Tibial nerve (tissue), 4 donors: ENCODE measurements at regions not wholly inside any gene's neighbourhood (a gene's known extent, or its start where the extent isn't known, plus 50 kb on each side); places are given as distances from the start of the nearest gene placed in this dataset.

ENCODE experiments used
- DNase-seq, 2 donors: peaks; one replicate each; pipeline ENCODE4 v3.0.0-alpha.2; 2019; ENCODE audit warnings: low spot score in 2 of 2
- H3K27ac ChIP-seq, 4 donors: fragments of 200-600 bp; sonication (generic) in 3 of 4; one replicate each; pipeline ENCODE4 v1.5.1; 2017 to 2019; ENCODE audit warnings: mild to moderate bottlenecking in 1 of 4
- H3K27me3 ChIP-seq, 2 donors: fragments of 200-600 bp; sonication (generic) in 1 of 2; one replicate each; pipeline versions ENCODE4 v1.5.1 to v1.6.0; 2017 to 2019
- H3K36me3 ChIP-seq, 3 donors: fragments of 200-600 bp; sonication (generic); one replicate each; pipeline ENCODE4 v1.5.1; 2018 to 2019
- H3K4me1 ChIP-seq, 4 donors: fragments of 200-600 bp; sonication (generic) in 3 of 4; one replicate each; pipeline ENCODE4 v1.5.1; 2017 to 2019
- H3K4me3 ChIP-seq, 4 donors: fragments of 200-600 bp; sonication (generic) in 3 of 4; one replicate each; pipeline ENCODE4 v1.5.1; 2017 to 2019; ENCODE audit warnings: mild to moderate bottlenecking in 1 of 4, moderate library complexity in 1 of 4
- H3K9me3 ChIP-seq, 4 donors: fragments of 200-600 bp; sonication (generic) in 3 of 4; one replicate each; pipeline ENCODE4 v1.5.1; 2017 to 2019
- EP300 ChIP-seq, 2 donors: sonication (generic); formaldehyde crosslinking; IDR thresholded peaks; one replicate each; pipeline ENCODE4 v1.6.1; 2017; ENCODE audit warnings: antibody characterized with exemption in 2 of 2, mild to moderate bottlenecking in 1 of 2
- POLR2A ChIP-seq, 2 donors: fragments of 450-650 bp; IDR thresholded peaks; one replicate each; pipeline ENCODE4 v1.6.1; 2017; ENCODE audit warnings: antibody characterized with exemption in 2 of 2, mild to moderate bottlenecking in 2 of 2, moderate library complexity in 2 of 2
- WGBS, 2 donors: methylation state at CpG; one replicate each; pipeline ENCODE4 v1.1.5; 2018; 5-methylcytosine and 5-hydroxymethylcytosine counted together
- TF ChIP-seq, protein P1 (sequence below), 5 experiments: fragments of 200-600 bp in 3 of 5; fragments of 450-650 bp in 2 of 5; sonication (generic) in 3 of 5; IDR thresholded peaks; one replicate each; pipeline ENCODE4 v1.5.1; 2016 to 2019; ENCODE audit warnings: antibody characterized with exemption in 5 of 5, mild to moderate bottlenecking in 3 of 5, moderate library complexity in 2 of 5

- no peaks in the 10 kb centered on the region for H3K4me1 ChIP-seq
- DNase-seq = no peak
- 84 to 88% methylated on average over 4 of the region's 4 CpGs for WGBS, 2 donors
- no peaks in the 10 kb centered on the region for H3K9me3 ChIP-seq
- H3K36me3 ChIP-seq = no peaks in the 10 kb centered on the region
- H3K27ac ChIP-seq = no peak overlapping the region
- no peak overlapping the region for H3K4me3 ChIP-seq
- H3K27me3 ChIP-seq = no peaks in the 10 kb centered on the region
- TF ChIP-seq, protein P1, sequence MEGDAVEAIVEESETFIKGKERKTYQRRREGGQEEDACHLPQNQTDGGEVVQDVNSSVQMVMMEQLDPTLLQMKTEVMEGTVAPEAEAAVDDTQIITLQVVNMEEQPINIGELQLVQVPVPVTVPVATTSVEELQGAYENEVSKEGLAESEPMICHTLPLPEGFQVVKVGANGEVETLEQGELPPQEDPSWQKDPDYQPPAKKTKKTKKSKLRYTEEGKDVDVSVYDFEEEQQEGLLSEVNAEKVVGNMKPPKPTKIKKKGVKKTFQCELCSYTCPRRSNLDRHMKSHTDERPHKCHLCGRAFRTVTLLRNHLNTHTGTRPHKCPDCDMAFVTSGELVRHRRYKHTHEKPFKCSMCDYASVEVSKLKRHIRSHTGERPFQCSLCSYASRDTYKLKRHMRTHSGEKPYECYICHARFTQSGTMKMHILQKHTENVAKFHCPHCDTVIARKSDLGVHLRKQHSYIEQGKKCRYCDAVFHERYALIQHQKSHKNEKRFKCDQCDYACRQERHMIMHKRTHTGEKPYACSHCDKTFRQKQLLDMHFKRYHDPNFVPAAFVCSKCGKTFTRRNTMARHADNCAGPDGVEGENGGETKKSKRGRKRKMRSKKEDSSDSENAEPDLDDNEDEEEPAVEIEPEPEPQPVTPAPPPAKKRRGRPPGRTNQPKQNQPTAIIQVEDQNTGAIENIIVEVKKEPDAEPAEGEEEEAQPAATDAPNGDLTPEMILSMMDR (IDR thresholded peaks at IDR 0.05) = no peak
- TF ChIP-seq POLR2A (IDR thresholded peaks at IDR 0.05) (no peak), EP300 (IDR thresholded peaks at IDR 0.05) (no peak)
Measured at GRCh38 chr13:37306778-37307544, 201.5 kb upstream of the CSNK1A1L start.

DNA sequence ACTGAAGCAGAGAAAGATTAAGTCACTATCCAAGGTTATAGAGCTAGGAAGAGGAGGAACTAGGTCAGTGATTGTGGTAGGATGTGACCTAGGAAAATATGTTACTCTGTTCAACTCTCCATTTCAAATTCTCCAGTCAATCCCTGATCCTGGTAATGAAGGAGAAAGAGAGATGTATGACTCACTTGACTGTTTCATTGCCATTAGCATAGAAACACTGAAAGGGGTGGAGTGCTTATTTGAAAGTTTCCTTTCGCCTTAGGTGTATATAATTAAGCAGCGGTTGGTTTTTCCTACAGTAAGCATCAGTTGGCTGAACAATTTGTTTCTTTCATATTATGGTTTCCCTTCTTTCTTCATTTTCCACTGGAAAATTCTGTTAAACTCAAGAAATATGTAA lies 198.1 kb upstream of the CSNK1A1L start:
- H3K27me3 ChIP-seq = no peaks in the 10 kb centered on the region
- DNase-seq = no peak
- no peaks in the 10 kb centered on the region for H3K4me1 ChIP-seq
- H3K27ac ChIP-seq = no peak overlapping the region
- WGBS, 2 donors = 93 to 95% methylated on average over 2 of the region's 2 CpGs
- H3K4me3 ChIP-seq = no peak overlapping the region
- no peaks in the 10 kb centered on the region for H3K9me3 ChIP-seq
- H3K36me3 ChIP-seq = no peaks in the 10 kb centered on the region
- TF ChIP-seq, protein P1 (IDR thresholded peaks at IDR 0.05) = no peak
- TF ChIP-seq POLR2A (IDR thresholded peaks at IDR 0.05) = no peak
- TF ChIP-seq EP300 (IDR thresholded peaks at IDR 0.05) = no peak

DNA sequence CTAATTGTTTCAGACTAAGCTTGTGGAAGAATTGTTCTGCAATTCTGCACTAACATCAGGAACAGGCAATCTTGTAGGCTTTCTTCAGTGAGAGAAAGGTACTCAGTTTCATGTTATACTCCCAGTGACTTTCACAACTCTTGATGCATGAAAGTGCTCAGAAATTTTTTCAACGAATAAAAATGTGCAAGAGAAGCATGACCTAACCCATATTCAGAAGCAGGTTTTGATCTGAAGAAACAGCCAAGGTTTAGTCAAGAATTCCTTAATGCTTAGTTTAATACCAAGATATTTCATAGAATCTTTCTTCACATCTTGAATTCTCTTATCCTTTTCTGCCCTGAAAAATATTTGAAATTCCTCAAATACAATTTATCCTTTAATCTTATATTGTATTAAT lies 197.2 kb upstream of the CSNK1A1L start:
- no peaks in the 10 kb centered on the region for H3K9me3 ChIP-seq
- 74 to 78% methylated on average over 1 of the region's 1 CpG for WGBS, 2 donors
- no peaks in the 10 kb centered on the region for H3K36me3 ChIP-seq
- H3K4me1 ChIP-seq = no peaks in the 10 kb centered on the region
- no peak overlapping the region for H3K4me3 ChIP-seq
- DNase-seq = no peak
- no peak overlapping the region for H3K27ac ChIP-seq
- no peaks in the 10 kb centered on the region for H3K27me3 ChIP-seq
- TF ChIP-seq, protein P1 (IDR thresholded peaks at IDR 0.05) = no peak
- TF ChIP-seq POLR2A (IDR thresholded peaks at IDR 0.05) (no peak), EP300 (IDR thresholded peaks at IDR 0.05) (no peak)

DNA sequence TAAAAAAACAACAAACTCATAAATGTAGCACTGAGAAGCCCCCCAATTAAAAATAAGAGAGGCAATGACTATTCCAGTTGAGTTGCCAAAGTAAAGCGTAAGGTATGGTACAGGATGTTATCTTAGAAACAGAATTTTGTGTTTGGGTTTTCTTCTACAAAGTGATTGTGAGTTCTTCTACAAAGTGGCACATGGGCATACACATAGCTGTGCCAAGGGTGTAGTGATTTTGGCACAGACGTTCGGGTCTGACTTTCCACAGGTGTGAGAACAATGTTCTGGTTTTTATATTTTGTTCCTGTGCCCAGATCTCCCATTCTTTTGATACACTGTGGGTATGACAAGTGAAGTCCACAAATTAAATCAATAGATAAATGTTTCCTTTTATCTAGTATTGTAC lies 190.1 kb upstream of the CSNK1A1L start:
- H3K9me3 ChIP-seq = no peaks in the 10 kb centered on the region
- no peak for DNase-seq
- no peaks in the 10 kb centered on the region for H3K27me3 ChIP-seq
- TF ChIP-seq, protein P1 (IDR thresholded peaks at IDR 0.05) = no peak
- TF ChIP-seq EP300 (IDR thresholded peaks at IDR 0.05) (no peak), POLR2A (IDR thresholded peaks at IDR 0.05) (no peak)
- H3K27ac ChIP-seq = no peak overlapping the region
- no peaks in the 10 kb centered on the region for H3K4me1 ChIP-seq
- no peak overlapping the region for H3K4me3 ChIP-seq
- WGBS, 2 donors = 59 to 69% methylated on average over 3 of the region's 3 CpGs
- no peaks in the 10 kb centered on the region for H3K36me3 ChIP-seq

GRCh38 chr13:37295071-37295470 lies 189.6 kb upstream of the CSNK1A1L start:
- DNase-seq = no peak
- TF ChIP-seq EP300 (IDR thresholded peaks at IDR 0.05) (peak in 1 of 2 donors; percentile 53), POLR2A (IDR thresholded peaks at IDR 0.05) (no peak)
- H3K36me3 ChIP-seq = no peaks in the 10 kb centered on the region
- H3K27ac ChIP-seq = no peak overlapping the region
- no peaks in the 10 kb centered on the region for H3K27me3 ChIP-seq
- 65 to 80% methylated on average over 9 of the region's 9 CpGs for WGBS, 2 donors
- no peaks in the 10 kb centered on the region for H3K9me3 ChIP-seq
- H3K4me1 ChIP-seq = no peaks in the 10 kb centered on the region
- H3K4me3 ChIP-seq = no peak overlapping the region
